Midbrain (tissue), 1 donor: ENCODE measurements at regions not wholly inside any gene's neighbourhood (a gene's known extent, or its start where the extent isn't known, plus 50 kb on each side); places are given as distances from the start of the nearest gene placed in this dataset.

ENCODE experiments used
- DNase-seq: peaks from one replicate; lab custom pipeline; 2025; lab: John Stamatoyannopoulos, UW

- DNase-seq: no peak
Measured at GRCh38 chr21:22573834-22574233, 1575.6 kb downstream of the NCAM2 start.

DNA sequence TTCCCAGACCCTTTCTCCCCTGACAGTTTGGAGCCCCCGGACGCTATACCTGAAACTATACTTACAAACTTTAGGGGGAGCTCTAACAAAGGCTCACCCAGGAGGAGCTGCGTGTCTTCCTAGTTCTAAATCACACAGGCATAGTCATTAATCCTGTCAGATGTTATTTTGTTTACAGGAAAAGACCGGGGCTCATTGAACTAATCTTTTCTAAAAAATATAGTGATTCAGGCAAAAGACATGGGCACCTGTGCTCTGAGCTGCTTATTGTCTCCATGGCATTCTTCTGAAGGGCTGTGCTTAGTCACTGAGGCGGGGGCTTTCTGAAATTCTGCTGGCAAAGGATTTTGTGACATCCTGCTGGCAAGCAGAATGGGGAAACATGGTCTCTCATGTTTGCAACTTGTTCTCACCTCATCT lies 1577.0 kb downstream of the NCAM2 start:
- DNase-seq: no peak

DNA sequence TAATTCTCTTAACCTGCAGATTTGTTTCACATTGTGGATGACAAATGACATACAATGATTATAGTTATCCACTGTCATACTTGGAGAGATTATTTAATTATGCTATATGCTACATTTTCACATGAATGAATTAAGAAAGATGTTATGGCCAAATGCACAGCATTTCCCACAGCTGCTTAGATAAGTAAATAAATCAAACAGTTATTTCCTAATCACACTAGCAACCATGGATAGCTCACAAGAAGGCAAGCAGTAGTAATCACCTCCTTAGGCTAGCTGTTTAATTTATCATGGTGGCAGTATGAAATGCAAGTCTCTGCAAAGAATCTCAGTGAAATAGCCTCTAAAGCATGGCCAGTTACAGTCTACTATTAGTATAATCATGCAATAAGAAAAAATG lies 1581.5 kb downstream of the NCAM2 start:
- no peak for DNase-seq

- DNase-seq: no peak
Measured at GRCh38 chr21:22582026-22582425, 1583.8 kb downstream of the NCAM2 start.

GRCh38 chr21:22584308-22584707 lies 1586.1 kb downstream of the NCAM2 start:
- no peak for DNase-seq

- DNase-seq: no peak
Measured at GRCh38 chr21:22585558-22585957, 1587.3 kb downstream of the NCAM2 start.

- no peak for DNase-seq
Measured at GRCh38 chr21:22597660-22598255, 1599.5 kb downstream of the NCAM2 start.

DNA sequence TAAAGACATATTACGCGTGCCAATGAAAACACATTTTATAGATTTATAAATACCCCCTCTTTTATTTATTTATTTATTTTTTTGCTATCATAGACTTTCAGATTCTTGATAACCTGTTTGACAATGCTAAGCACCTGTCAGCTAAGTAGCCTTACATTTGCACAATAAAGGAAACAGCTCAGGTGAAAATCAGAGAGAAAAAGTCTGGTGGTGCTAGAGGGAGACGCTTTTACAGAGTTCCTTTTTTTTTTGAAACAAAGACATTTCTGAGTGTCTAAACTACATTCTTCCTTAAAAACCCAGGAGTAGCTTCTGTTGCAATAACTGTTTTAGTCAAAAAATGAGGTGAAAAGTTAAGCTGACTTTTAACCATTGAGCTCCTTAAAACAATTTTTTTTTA lies 1611.6 kb downstream of the NCAM2 start:
- no peak for DNase-seq

DNA sequence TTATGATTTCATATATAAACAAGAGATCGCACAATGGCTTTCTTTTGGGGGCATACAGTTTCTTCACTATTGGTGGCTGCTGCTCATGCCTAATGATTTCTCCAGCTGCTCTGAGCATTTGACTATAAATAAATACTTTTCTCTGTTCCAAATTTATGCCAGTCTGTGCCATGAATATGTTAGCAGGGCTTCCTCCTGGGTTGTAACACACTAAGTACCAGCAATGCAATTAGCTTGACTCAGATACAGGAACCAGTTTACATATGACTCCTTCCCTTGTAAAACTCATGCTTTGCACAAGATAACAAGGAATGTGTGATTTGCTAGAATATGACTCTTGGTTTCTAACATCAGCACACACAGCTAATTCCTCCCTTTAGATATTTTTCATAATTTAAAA lies 1629.7 kb downstream of the NCAM2 start:
- DNase-seq: no peak

GRCh38 chr21:22630953-22631465 lies 1632.8 kb downstream of the NCAM2 start:
- no peak for DNase-seq

DNA sequence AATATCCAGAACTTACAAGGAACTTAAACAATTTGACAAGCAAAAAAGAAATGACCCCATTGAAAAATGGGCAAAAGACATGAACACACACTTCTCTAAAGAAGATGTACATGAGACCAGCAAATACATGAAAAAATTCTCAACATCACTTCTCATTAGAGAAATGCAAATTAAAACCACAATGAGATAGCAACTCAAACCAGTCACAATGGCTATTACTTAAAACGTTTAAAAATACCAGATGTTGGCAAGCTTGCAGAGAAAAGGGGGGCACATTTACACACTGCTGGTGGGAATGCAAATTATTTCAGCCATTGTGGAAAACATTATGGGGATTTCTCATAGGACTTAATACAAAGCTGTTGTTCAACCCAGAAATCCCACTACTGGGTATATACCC lies 1634.0 kb downstream of the NCAM2 start:
- DNase-seq: no peak

DNA sequence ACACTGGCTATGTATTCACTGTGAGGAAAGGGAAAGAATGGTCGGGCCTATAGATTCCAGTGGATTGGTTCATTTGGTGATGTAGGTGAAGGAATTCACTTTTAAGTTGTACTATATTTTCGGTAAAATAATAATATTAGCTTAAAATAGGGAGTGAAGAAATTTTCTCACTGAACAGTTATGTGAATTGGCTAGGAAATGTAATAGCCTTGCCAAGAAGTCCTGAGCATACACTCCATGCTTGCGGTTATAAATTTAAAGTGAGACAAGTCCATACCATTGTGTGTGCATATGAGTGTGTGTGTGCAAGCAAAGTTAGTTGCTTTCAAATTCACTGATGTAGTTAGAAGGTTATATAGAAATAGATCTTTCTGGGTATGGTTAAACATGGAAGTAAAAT lies 1651.0 kb downstream of the NCAM2 start:
- DNase-seq: no peak

DNA sequence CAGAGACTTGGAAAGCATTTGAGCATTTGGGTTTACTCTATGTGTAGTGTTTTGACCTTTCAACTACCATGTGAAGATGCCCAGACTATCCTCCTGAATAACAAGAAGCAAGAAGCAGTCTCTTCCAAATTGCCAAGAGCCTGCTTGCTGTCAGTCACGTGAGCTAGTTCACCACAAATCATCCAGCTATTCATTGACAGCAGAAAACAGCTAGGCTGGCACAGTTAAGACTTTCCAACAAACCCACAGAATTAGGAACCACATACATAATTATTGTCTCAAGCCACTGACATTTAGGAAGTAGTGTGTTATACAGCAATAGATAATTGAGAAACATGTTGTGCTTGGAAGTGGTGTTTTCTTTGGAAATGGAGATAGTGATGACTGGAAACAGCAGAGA lies 1652.0 kb downstream of the NCAM2 start:
- DNase-seq: no peak

DNA sequence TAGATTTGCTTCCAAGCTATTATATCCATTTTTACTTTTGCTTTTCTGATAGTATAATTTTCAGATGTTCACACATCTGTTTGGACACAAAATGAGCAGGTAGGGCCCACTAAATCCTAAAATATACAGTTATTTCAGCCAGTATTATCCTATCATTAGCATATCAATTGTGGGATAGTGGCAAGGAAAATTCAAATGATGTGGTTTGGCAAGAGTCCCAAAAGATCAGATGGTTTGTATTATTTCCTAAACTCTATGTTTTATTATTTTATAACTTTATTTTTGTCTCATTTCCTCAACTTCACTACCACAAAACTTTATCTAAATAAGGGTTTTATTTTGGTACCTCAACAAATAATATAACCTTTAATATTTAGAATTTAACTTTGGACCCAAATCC lies 1659.6 kb downstream of the NCAM2 start:
- no peak for DNase-seq

DNA sequence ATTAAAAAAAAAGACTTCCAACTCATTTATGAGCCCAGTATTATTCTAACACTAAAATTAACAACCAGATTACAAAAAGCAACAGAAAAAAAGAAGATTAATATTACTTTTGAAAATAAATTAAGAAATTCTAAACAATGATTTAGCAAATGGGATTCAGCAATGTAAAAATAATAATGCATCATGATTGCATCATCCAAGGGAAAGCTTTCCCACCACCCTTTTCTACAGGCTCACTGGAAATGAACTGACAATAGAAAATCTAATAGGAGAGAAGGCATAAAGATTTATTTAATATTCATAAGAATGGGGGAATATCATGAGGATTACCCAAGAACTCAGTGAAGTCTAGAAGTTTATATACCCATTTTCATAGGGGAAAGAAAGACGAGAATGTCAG lies 1671.9 kb downstream of the NCAM2 start:
- DNase-seq: no peak

DNA sequence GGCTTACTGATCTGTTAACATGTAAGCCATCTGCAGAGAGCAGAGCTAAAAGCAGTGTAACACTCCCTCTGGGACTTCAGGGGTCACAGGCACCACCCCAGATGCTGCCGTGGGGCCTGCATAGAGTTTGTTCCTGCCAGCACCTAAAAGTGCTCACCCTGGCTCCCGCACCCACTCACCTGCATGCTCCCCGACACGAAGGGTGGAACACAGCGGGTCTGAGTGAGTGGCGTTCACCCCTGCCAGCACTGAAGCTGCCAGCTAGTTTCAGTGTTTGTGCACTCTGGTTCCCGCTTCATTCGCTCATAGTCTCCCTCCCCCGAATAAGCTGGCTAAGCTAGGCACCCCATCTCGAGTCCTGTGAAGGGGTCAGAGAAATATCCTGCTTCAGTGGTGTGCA lies 1681.0 kb downstream of the NCAM2 start:
- no peak for DNase-seq

DNA sequence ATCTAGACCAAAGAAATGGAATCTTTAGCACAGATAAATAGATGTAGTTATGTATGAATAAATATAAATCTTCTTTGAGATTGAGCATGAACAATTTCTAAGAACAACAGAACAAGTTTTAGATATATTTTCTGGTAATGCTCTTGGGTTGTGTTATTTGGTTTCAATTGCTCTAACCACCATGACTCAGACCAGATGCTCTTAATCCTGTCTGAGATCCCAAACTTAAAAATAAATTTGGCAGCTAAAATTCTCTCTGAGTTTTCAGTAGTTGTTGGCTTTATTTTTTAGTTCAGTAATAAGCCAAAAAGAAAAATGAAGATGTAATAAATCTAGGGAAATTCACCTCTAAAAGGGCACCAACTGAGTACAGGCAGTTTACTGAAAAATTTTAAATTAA lies 1693.4 kb downstream of the NCAM2 start:
- DNase-seq: no peak

DNA sequence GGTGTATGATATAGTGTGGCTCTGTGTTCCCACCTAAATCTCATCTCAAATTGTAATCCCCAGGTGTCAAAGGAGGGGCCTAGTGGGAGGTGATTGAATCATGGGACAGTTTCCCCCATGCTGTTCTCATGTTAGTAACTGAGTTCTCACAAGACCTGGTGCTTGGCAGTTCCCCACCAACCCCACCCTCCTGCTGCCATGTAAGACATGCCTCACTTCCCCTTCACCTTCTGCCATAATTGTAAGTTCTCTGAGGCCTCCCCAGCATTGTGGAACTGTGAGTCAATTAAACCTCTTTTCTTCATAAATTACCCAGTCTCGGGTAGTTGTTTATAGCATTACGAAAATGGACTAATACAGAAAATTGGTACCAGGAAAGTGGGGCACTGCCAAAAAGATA lies 1705.3 kb downstream of the NCAM2 start:
- no peak for DNase-seq

- no peak for DNase-seq
Measured at GRCh38 chr21:22710721-22711120, 1712.5 kb downstream of the NCAM2 start.

GRCh38 chr21:22711636-22712035 lies 1713.4 kb downstream of the NCAM2 start:
- no peak for DNase-seq

DNA sequence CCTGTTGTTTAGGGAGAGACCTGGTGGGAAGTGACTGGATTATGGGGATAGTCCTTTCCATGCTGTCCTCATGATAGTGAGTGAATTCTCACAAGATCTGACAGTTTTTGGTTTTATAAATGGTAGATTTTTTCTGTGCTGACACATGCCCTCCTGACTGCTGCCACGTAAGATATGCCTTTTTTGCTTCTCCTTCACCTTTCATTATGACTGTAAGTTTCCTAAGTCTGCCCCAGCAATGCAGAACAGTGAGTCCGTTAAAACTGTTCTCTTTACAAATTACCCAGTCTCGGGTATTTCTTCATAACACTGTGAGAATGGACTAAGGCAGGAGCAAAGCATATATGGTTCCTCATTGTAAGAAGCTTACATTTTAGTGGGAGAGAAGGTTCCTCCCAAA lies 1727.2 kb downstream of the NCAM2 start:
- DNase-seq: no peak

- DNase-seq: no peak
Measured at GRCh38 chr21:22728091-22728490, 1729.9 kb downstream of the NCAM2 start.

- no peak for DNase-seq
Measured at GRCh38 chr21:22743085-22743484, 1744.9 kb downstream of the NCAM2 start.

GRCh38 chr21:22754746-22755145 lies 1756.5 kb downstream of the NCAM2 start:
- DNase-seq: no peak

DNA sequence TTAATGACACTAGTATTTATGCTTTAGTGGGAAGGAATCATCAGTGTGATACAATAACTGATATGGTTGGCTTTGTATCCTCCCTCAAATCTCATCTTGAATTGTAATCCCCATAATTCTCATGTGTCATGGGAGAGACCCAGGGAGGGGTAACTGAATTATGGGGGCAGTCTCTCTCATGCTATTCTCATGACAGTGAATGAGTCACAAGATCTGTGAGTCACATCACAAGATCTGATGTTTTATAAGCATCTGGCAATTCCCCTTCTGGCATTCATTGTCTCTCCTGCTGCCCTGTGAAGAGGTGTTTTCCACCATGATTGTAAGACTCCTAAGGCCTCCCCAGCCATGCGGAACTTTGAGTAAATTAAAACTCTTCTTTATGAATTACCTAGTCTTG lies 1760.3 kb downstream of the NCAM2 start:
- DNase-seq: no peak
